ENCODE measurements at regions not wholly inside any gene's neighbourhood (a gene's known extent, or its start where the extent isn't known, plus 50 kb on each side); places are given as distances from the start of the nearest gene placed in this dataset.

- TF ChIP-seq POLR2AphosphoS5 (IDR thresholded peaks at IDR 0.05; ENCODE audit: low read depth, low read length) = no peak
- no peak for TF ChIP-seq TAF1 (IDR thresholded peaks at IDR 0.05; ENCODE audit: low read depth, low read length)
Observed at GRCh38 chr7:18087026-18087686, 59.5 kb upstream of the PRPS1L1 start.

All from GM12891 (cell line).